Right atrium auricular region (tissue), 2 donors: ENCODE measurements at regions not wholly inside any gene's neighbourhood (a gene's known extent, or its start where the extent isn't known, plus 50 kb on each side); places are given as distances from the start of the nearest gene placed in this dataset.

Source experiments
- DNase-seq: peaks from one replicate; pipeline ENCODE4 v3.0.0-alpha.2; 2019; ENCODE audit warnings: low spot score
- H3K27ac ChIP-seq, 2 donors: fragments of 200-600 bp; sonication (generic); 1 replicate in 1 of 2; 2 replicates in 1 of 2; pipeline ENCODE4 v1.5.1; 2016 to 2019
- H3K27me3 ChIP-seq, 2 donors: fragments of 200-600 bp; sonication (generic); one replicate each; pipeline versions ENCODE4 v1.5.1 to v1.6.0; 2017 to 2019
- H3K36me3 ChIP-seq: fragments of 200-600 bp; sonication (generic); one replicate; pipeline ENCODE4 v1.5.1; 2016
- H3K4me1 ChIP-seq, 2 donors: fragments of 200-600 bp; sonication (generic); one replicate each; pipeline versions ENCODE4 v1.5.1 to v1.6.0; 2017 to 2019
- H3K4me3 ChIP-seq, 2 donors: fragments of 200-600 bp; sonication (generic); 1 replicate in 1 of 2; 2 replicates in 1 of 2; pipeline ENCODE4 v1.5.1; 2017 to 2019; ENCODE audit warnings: mild to moderate bottlenecking in 1 of 2, moderate library complexity in 1 of 2
- H3K9me3 ChIP-seq, 2 donors: fragments of 200-600 bp; sonication (generic); one replicate each; pipeline ENCODE4 v1.5.1; 2019
- TF ChIP-seq, protein P1 (sequence below), 2 donors: fragments of 200-600 bp; sonication (generic); IDR thresholded peaks; one replicate each; pipeline ENCODE4 v1.5.1; 2019; ENCODE audit warnings: antibody characterized with exemption in 2 of 2

DNA sequence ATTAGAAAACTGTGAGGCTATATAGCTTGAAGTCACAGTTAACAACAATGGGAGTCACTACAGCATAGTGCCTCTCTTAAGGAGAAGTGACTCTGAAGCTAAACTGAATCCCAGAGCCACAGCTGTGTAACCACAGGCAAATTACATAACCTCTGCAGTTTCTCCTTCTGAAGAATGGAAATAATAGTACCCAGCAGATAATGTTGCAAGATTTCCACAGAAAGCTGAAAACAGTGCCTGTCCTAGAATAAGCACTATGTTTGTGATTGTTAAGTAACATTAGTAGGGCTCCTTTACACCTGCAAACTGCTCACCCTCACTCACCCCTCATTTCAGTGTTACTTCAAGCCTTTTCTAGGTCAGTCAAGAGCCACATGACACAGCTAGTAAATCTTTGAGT lies 886.7 kb downstream of the PLA2G4A start:
- Histone ChIP-seq H3K36me3 (no peaks in the 10 kb centered on the region), H3K4me1 (no peaks in the 10 kb centered on the region), H3K4me3 (no peak overlapping the region), H3K27ac (no peak overlapping the region), H3K27me3 (no peaks in the 10 kb centered on the region), H3K9me3 (no peaks in the 10 kb centered on the region)
- TF ChIP-seq, protein P1, sequence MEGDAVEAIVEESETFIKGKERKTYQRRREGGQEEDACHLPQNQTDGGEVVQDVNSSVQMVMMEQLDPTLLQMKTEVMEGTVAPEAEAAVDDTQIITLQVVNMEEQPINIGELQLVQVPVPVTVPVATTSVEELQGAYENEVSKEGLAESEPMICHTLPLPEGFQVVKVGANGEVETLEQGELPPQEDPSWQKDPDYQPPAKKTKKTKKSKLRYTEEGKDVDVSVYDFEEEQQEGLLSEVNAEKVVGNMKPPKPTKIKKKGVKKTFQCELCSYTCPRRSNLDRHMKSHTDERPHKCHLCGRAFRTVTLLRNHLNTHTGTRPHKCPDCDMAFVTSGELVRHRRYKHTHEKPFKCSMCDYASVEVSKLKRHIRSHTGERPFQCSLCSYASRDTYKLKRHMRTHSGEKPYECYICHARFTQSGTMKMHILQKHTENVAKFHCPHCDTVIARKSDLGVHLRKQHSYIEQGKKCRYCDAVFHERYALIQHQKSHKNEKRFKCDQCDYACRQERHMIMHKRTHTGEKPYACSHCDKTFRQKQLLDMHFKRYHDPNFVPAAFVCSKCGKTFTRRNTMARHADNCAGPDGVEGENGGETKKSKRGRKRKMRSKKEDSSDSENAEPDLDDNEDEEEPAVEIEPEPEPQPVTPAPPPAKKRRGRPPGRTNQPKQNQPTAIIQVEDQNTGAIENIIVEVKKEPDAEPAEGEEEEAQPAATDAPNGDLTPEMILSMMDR (IDR thresholded peaks at IDR 0.05) = no peak
- DNase-seq = no peak

DNA sequence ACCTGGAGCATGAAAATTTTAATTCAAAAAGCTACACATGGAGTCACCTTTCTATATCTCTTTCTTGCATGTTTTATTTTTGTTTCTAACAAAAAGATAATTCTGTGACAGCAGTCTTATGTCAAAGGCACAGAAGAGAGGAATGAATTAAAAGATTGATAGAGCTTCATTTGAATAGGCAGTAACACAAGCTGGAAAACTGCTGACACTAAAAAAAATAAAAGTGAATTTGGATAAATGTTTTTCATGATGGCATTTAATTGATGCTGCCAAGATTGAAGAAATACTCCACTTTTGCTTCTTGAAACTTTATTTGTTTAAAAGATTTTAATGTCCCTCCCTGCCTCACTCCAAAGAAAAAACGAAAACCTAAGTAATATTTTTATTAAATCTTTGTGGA lies 887.4 kb downstream of the PLA2G4A start:
- Histone ChIP-seq H3K4me1 (no peaks in the 10 kb centered on the region), H3K9me3 (no peaks in the 10 kb centered on the region), H3K27me3 (no peaks in the 10 kb centered on the region), H3K27ac (no peak overlapping the region), H3K4me3 (no peak overlapping the region), H3K36me3 (no peaks in the 10 kb centered on the region)
- TF ChIP-seq, protein P1 (IDR thresholded peaks at IDR 0.05) = no peak
- DNase-seq = no peak

DNA sequence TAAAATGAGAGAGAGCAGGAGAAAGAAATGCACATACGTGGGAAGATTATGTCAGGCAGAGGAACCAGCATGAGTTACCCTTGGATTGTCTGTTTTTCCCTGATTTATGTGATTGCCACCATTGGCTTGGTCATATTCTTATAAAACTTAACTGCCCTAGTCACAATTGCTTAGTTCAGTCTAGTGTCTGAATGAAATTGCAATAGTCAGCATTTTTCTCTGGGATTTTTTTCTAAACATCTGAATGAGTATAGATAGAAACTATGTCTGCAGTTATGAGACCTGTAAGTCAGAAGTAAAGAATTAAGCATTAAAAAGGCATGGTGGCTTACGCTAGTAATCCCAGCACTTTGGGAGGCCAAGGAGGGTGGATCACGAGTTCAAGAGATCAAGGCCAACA lies 889.8 kb downstream of the PLA2G4A start:
- no peaks in the 10 kb centered on the region for H3K27me3 ChIP-seq
- TF ChIP-seq, protein P1 (IDR thresholded peaks at IDR 0.05) = no peak
- no peaks in the 10 kb centered on the region for H3K36me3 ChIP-seq
- H3K4me3 ChIP-seq = no peak overlapping the region
- DNase-seq = no peak
- no peaks in the 10 kb centered on the region for H3K9me3 ChIP-seq
- H3K27ac ChIP-seq = no peak overlapping the region
- H3K4me1 ChIP-seq = no peaks in the 10 kb centered on the region

DNA sequence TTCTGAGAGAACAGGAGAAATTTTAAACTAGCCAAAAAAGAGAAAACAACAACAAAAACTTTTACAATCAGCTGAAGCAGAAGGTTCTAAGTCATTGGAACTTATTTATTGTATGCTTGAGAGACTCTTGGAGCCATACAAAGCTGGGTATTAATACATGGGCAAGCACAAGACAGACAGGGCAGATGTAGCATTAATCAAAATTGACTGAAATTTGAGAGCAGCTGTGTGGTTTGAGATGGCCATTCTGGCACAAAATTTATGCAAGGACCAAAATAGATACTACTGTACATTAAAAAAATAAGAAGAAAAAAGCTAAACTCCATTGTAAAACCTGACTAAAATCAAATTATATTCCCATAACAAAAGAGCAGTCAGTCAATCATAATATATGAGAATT lies 892.5 kb downstream of the PLA2G4A start:
- H3K27me3 ChIP-seq = no peaks in the 10 kb centered on the region
- no peaks in the 10 kb centered on the region for H3K9me3 ChIP-seq
- TF ChIP-seq, protein P1 (IDR thresholded peaks at IDR 0.05) = no peak
- no peak for DNase-seq
- no peak overlapping the region for H3K4me3 ChIP-seq
- no peak overlapping the region for H3K27ac ChIP-seq
- H3K36me3 ChIP-seq = no peaks in the 10 kb centered on the region
- no peaks in the 10 kb centered on the region for H3K4me1 ChIP-seq

DNA sequence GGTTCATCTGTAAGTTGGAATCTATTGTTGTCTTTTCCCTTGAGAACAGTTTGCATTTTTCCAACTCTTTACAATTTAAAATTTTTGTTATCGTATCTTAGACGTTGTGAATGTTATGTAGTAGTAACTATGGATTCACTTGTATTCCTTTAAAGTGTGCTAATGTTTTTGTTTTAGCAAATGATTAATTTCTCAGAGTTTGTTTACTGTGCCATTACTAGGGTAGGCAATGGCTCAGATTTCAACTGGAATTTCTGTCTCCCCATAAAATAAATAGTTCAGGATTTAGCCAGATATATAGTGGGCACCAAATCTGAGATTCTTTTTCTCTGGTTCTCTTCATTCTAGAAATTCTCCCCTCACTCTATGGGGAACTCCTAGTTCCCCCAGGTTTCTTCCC lies 896.5 kb downstream of the PLA2G4A start:
- H3K27ac ChIP-seq = no peak overlapping the region
- TF ChIP-seq, protein P1 (IDR thresholded peaks at IDR 0.05) = no peak
- no peaks in the 10 kb centered on the region for H3K36me3 ChIP-seq

DNA sequence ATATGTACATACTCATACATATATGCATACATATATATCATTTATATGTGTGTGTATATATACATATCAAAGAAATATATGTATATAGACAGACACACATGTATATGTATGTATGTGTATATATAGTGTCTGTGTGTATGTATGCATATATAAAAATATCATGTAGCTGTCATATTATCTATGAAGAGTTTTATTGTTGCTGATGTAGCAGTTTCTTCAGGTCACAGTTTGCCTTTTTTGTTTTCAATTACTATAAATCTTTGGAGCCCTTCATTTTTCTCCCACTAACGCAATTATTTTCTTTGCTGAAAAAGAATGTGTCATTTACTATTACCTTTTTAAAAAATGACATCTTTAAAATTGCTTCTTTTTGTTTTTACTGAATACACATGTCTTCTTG lies 904.5 kb downstream of the PLA2G4A start:
- Histone ChIP-seq H3K27ac (no peak overlapping the region), H3K9me3 (no peaks in the 10 kb centered on the region), H3K4me3 (no peak overlapping the region), H3K4me1 (no peaks in the 10 kb centered on the region), H3K27me3 (no peaks in the 10 kb centered on the region), H3K36me3 (no peaks in the 10 kb centered on the region)
- TF ChIP-seq, protein P1 (IDR thresholded peaks at IDR 0.05) = no peak
- no peak for DNase-seq

More for the DNA sequence above, 896.5 kb downstream of the PLA2G4A start:
- DNase-seq = no peak
- no peaks in the 10 kb centered on the region for H3K27me3 ChIP-seq
- H3K4me3 ChIP-seq = no peak overlapping the region
- H3K4me1 ChIP-seq = no peaks in the 10 kb centered on the region
- no peaks in the 10 kb centered on the region for H3K9me3 ChIP-seq
